ENCODE measurements at regions not wholly inside any gene's neighbourhood (a gene's known extent, or its start where the extent isn't known, plus 50 kb on each side); places are given as distances from the start of the nearest gene placed in this dataset.

DNA sequence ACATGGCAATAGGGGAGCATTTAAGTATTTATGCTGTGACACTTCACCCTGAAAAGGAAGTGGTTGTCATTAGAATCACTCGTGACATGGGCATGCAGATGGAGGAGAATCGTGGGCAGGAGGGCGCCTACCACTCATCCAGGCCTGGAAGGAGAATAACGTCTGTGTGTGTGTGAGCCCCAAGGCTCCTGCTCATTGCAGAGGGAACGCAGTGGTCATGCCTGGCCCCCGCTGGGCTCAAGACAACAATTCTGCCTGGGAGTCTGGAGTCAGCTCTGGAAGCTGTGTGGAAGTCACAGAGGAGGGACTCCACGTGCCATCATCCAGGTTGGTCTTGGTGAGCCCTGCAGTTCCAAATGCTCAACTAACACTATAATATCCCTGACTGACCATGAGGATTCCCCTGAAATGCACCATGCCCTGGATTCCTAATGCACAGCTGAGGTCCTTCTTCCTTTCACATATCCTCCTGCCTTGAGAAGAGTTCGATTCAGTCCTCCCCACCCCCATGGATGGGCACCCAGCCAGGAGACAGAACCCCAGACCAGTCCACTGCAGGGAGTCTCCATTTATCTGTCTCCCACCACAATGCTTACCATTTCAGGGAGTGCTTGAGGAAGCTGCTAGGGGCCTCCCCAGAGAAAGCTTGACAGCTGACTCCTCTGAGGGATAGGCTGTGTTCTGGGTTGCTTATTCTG, 446.9 kb upstream of the B3GAT1 start:
- no peak for DNase-seq (ENCODE audit: low spot score)
- in situ Hi-C loops (cut with HindIII; ENCODE audit: extremely low pct_ligation_motif_present, low pct_unique_long_range_greater_than_20kb): no loop called here
- no peak for TF ChIP-seq RBM39 (IDR thresholded peaks at IDR 0.05; ENCODE audit: low read depth, low read length, poor library complexity, severe bottlenecking)
- TF ChIP-seq, protein P1, sequence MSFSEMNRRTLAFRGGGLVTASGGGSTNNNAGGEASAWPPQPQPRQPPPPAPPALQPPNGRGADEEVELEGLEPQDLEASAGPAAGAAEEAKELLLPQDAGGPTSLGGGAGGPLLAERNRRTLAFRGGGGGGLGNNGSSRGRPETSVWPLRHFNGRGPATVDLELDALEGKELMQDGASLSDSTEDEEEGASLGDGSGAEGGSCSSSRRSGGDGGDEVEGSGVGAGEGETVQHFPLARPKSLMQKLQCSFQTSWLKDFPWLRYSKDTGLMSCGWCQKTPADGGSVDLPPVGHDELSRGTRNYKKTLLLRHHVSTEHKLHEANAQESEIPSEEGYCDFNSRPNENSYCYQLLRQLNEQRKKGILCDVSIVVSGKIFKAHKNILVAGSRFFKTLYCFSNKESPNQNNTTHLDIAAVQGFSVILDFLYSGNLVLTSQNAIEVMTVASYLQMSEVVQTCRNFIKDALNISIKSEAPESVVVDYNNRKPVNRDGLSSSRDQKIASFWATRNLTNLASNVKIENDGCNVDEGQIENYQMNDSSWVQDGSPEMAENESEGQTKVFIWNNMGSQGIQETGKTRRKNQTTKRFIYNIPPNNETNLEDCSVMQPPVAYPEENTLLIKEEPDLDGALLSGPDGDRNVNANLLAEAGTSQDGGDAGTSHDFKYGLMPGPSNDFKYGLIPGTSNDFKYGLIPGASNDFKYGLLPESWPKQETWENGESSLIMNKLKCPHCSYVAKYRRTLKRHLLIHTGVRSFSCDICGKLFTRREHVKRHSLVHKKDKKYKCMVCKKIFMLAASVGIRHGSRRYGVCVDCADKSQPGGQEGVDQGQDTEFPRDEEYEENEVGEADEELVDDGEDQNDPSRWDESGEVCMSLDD (CRISPR knock-in tag; IDR thresholded peaks at IDR 0.05; ENCODE audit: borderline replicate concordance): no peak
- TF ChIP-seq POLR2A (IDR thresholded peaks at IDR 0.05; ENCODE audit: insufficient read depth in 1 of 2, low read depth in 2 of 2, low read length in 2 of 2): no peak
- TF ChIP-seq RNF2 (conservative IDR thresholded peaks at IDR 0.05; ENCODE audit: low read depth): no peak
- TF ChIP-seq RFXAP (CRISPR knock-in tag; IDR thresholded peaks at IDR 0.05; ENCODE audit: borderline replicate concordance): no peak
- TF ChIP-seq DR1 (CRISPR knock-in tag; IDR thresholded peaks at IDR 0.05): no peak
- H3K79me2 ChIP-seq (ENCODE audit: insufficient read depth, low read length): no peaks in the 10 kb centered on the region
- no peaks in the 10 kb centered on the region for H3K9me3 ChIP-seq (ENCODE audit: low read length)
- no peak for ATAC-seq
- no peaks in the 10 kb centered on the region for H3K36me3 ChIP-seq (replicated peaks in 1 of 2; ENCODE audit: control insufficient read depth in 1 of 2, insufficient read depth in 2 of 2, low read length in 2 of 2)
- H3K9ac ChIP-seq (ENCODE audit: insufficient read depth, low read depth, low read length): no peak overlapping the region
- H3K4me3 ChIP-seq (replicated peaks in 1 of 3; ENCODE audit: insufficient read depth in 1 of 3, low read depth in 2 of 3, low read length in 3 of 3): no peak overlapping the region
- no peak for FAIRE-seq
- POLR2A ChIA-PET: no interaction called here
- BruUV-seq (replicated peaks): no TSS peak
- intact Hi-C loops (cut with micrococcal nuclease; ENCODE audit: unreplicated experiment): no loop called here
- 0% methylated on average over 5 of the region's 8 CpGs for WGBS (ENCODE audit: low lambda C conversion rate)
- H3K4me2 ChIP-seq (ENCODE audit: low read depth, low read length): no peak overlapping the region
- H3K27ac ChIP-seq (ENCODE audit: extremely low read length, insufficient read depth, low read length): no peak overlapping the region
- peaks cover 0 to 8% of the 10 kb centered on the region in 2 experiments; a peak in 3 of 5 replicates for H3K27me3 ChIP-seq (ENCODE audit: control insufficient read depth in 1 of 2, insufficient read depth in 2 of 2, low read length in 2 of 2)
- no peaks in the 10 kb centered on the region for H4K20me1 ChIP-seq (ENCODE audit: insufficient read depth, low read length)
- no peak overlapping the region for H2AFZ ChIP-seq (ENCODE audit: low read length)
- CTCF ChIA-PET (ENCODE audit: low intra/inter-chr PET ratio, low total read pairs): no interaction called here
- H3K4me1 ChIP-seq (ENCODE audit: insufficient read depth, low read length): no peaks in the 10 kb centered on the region
